Activated B cell treated with CpG ODN at 0.5 μM for 24 hours (primary cell): ENCODE measurements at regions not wholly inside any gene's neighbourhood (a gene's known extent, or its start where the extent isn't known, plus 50 kb on each side); places are given as distances from the start of the nearest gene placed in this dataset.

ENCODE experiments used
- ATAC-seq: fragments of 200-7000 bp; cut with Tn5 transposase; one replicate; pipeline ENCODE4 v1.10.0; 2021; ENCODE audit warnings: low read depth, mild to moderate bottlenecking, moderate library complexity
- CTCF ChIA-PET: fragments of 350-600 bp; sonication (Branson Sonifier 250); formaldehyde crosslinking; loops from one replicate; lab custom pipeline; 2021; ENCODE audit warnings: antibody characterized with exemption; lab: Charles Lee
- POLR2A ChIA-PET: fragments of 350-600 bp; sonication (Branson Sonifier 250); formaldehyde crosslinking; loops from one replicate; lab custom pipeline; 2021; ENCODE audit warnings: antibody characterized with exemption; lab: Charles Lee
- DNase-seq: peaks from one replicate; pipeline ENCODE4 v3.0.0; 2022
- H3K27ac Mint-ChIP-seq: one replicate; pipeline ENCODE4 v1.8.0; 2020; ENCODE audit warnings: mixed read lengths
- H3K27me3 Mint-ChIP-seq: one replicate; pipeline ENCODE4 v1.8.0; 2021; ENCODE audit warnings: mixed read lengths
- H3K36me3 Mint-ChIP-seq: one replicate; pipeline ENCODE4 v1.8.0; 2021; ENCODE audit warnings: low read depth, mixed read lengths
- H3K4me1 Mint-ChIP-seq: one replicate; pipeline ENCODE4 v1.8.0; 2021; ENCODE audit warnings: mixed read lengths
- H3K4me3 Mint-ChIP-seq: one replicate; pipeline ENCODE4 v1.8.0; 2020; ENCODE audit warnings: mild to moderate bottlenecking, mixed read lengths
- H3K9me3 Mint-ChIP-seq: one replicate; pipeline ENCODE4 v1.8.0; 2020; ENCODE audit warnings: mixed read lengths
- CTCF ChIP-seq: fragments of 200-600 bp; IDR thresholded peaks from one replicate; pipeline ENCODE4 v1.8.0; 2022; ENCODE audit warnings: antibody characterized with exemption, mild to moderate bottlenecking
- intact Hi-C: fragments of 100-400 bp; cut with micrococcal nuclease; formaldehyde crosslinking; loops from one replicate; pipeline ENCODE4 v1.15.1; 2024

- Mint-ChIP-seq H3K27me3 (no peaks in the 10 kb centered on the region), H3K9me3 (no peaks in the 10 kb centered on the region), H3K36me3 (no peaks in the 10 kb centered on the region), H3K4me3 (no peak overlapping the region), H3K4me1 (peaks cover 15% of the 10 kb centered on the region), H3K27ac (no peak overlapping the region)
- ChIA-PET CTCF (no interaction called here), POLR2A (no interaction called here)
- no peak for TF ChIP-seq CTCF
- DNase-seq, result no peak
- intact Hi-C loops, result no loop called here
- no peak for ATAC-seq
These were observed 110.8 kb upstream of the HES1 start for GRCh38 chr3:194025119-194025518.

GRCh38 chr3:194025951-194026350 lies 110.0 kb upstream of the HES1 start:
- no peak for DNase-seq
- intact Hi-C loops, result no loop called here
- no peak for TF ChIP-seq CTCF
- no peak for ATAC-seq
- H3K9me3 Mint-ChIP-seq, result no peaks in the 10 kb centered on the region
- ChIA-PET POLR2A (no interaction called here), CTCF (no interaction called here)
- no peaks in the 10 kb centered on the region for H3K36me3 Mint-ChIP-seq
- no peak overlapping the region for H3K27ac Mint-ChIP-seq
- no peaks in the 10 kb centered on the region for H3K27me3 Mint-ChIP-seq
- H3K4me3 Mint-ChIP-seq, result no peak overlapping the region
- H3K4me1 Mint-ChIP-seq, result peaks cover 15% of the 10 kb centered on the region

GRCh38 chr3:194028434-194029004 lies 107.4 kb upstream of the HES1 start:
- H3K36me3 Mint-ChIP-seq, result no peaks in the 10 kb centered on the region
- CTCF ChIA-PET, result no interaction called here
- peaks cover 34% of the 10 kb centered on the region for H3K4me1 Mint-ChIP-seq
- H3K27ac Mint-ChIP-seq, result no peak overlapping the region
- no peak for DNase-seq
- TF ChIP-seq CTCF, result no peak
- POLR2A ChIA-PET, result interaction anchor here (0.7 to 0.8 kb wide), 2 partner anchors 76 to 163 kb away, joined by 3 to 7 read pairs; no protein-coding TSS in a partner anchor
- H3K9me3 Mint-ChIP-seq, result no peaks in the 10 kb centered on the region
- peak; percentile 58 for ATAC-seq
- no peaks in the 10 kb centered on the region for H3K27me3 Mint-ChIP-seq
- intact Hi-C loops, result no loop called here
- H3K4me3 Mint-ChIP-seq, result no peak overlapping the region

GRCh38 chr3:194029846-194030245 lies 106.1 kb upstream of the HES1 start:
- no peak for TF ChIP-seq CTCF
- Mint-ChIP-seq H3K27ac (no peak overlapping the region), H3K4me3 (no peak overlapping the region), H3K4me1 (peaks cover 47% of the 10 kb centered on the region), H3K9me3 (no peaks in the 10 kb centered on the region), H3K36me3 (no peaks in the 10 kb centered on the region), H3K27me3 (no peaks in the 10 kb centered on the region)
- POLR2A ChIA-PET, result no interaction called here
- ATAC-seq, result no peak
- no peak for DNase-seq
- intact Hi-C loops, result no loop called here
- CTCF ChIA-PET, result interaction anchor here (0.9 kb wide), 1 partner anchor 364 kb away, joined by 3 read pairs; no protein-coding TSS in a partner anchor

- Mint-ChIP-seq H3K4me3 (no peak overlapping the region), H3K27me3 (no peaks in the 10 kb centered on the region), H3K9me3 (no peaks in the 10 kb centered on the region), H3K36me3 (no peaks in the 10 kb centered on the region), H3K4me1 (peaks cover 52% of the 10 kb centered on the region), H3K27ac (no peak overlapping the region)
- POLR2A ChIA-PET, result no interaction called here
- intact Hi-C loops, result no loop called here
- no peak for ATAC-seq
- TF ChIP-seq CTCF, result no peak
- no peak for DNase-seq
- CTCF ChIA-PET, result interaction anchor here (0.9 kb wide), 1 partner anchor 365 kb away, joined by 3 read pairs; no protein-coding TSS in a partner anchor
These were observed 105.6 kb upstream of the HES1 start for GRCh38 chr3:194030372-194030771.
